ENCODE measurements at regions not wholly inside any gene's neighbourhood (a gene's known extent, or its start where the extent isn't known, plus 50 kb on each side); places are given as distances from the start of the nearest gene placed in this dataset.

DNA sequence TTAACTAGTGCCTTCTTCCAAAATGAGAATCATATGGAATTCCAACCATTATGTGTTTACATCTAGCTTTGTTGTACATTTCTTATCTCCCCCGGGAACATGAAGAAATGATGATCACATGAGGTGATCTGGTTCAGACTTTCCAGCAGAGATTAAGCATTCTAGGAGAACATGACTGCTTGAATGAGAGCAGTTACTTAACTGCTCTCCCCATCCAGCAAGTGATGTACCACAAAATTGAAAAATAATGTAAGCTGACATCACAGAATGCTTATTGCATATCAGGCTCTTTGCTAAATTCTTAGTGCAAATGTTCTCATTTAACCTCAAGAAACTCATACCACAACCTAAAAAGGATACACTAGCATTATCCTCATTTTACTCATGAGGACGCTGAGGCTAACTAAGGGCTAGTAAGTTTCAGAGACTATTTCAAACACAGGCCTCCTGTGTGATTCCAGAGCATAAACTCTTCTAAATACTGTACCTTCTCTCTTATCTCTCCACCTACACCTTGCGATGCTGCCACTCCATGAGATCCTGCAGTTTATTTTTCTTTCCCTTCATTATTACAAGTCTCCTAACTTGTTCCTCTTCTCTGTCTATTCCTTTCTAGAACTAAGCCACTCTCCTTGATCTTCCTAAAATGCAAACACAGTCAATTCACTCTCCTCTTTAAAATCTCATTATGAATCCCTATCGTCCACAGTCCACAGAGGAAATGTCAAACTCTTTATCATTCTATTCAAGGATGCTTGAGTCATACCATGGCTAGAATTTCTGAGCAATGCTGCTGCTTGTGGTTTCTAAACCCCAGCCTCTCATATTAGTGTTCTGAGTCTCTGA lies 1224.8 kb upstream of the ZEB2 start:
- TF ChIP-seq, protein P1, sequence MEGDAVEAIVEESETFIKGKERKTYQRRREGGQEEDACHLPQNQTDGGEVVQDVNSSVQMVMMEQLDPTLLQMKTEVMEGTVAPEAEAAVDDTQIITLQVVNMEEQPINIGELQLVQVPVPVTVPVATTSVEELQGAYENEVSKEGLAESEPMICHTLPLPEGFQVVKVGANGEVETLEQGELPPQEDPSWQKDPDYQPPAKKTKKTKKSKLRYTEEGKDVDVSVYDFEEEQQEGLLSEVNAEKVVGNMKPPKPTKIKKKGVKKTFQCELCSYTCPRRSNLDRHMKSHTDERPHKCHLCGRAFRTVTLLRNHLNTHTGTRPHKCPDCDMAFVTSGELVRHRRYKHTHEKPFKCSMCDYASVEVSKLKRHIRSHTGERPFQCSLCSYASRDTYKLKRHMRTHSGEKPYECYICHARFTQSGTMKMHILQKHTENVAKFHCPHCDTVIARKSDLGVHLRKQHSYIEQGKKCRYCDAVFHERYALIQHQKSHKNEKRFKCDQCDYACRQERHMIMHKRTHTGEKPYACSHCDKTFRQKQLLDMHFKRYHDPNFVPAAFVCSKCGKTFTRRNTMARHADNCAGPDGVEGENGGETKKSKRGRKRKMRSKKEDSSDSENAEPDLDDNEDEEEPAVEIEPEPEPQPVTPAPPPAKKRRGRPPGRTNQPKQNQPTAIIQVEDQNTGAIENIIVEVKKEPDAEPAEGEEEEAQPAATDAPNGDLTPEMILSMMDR (IDR thresholded peaks at IDR 0.05; ENCODE audit: control insufficient read depth, insufficient read depth, low read depth, low read length, missing control alignments) = no peak
- no peak overlapping the region for H3K4me3 ChIP-seq (ENCODE audit: control insufficient read depth, low read depth, low read length)
- peak; percentile 83 for DNase-seq (ENCODE audit: low read depth)

DNA sequence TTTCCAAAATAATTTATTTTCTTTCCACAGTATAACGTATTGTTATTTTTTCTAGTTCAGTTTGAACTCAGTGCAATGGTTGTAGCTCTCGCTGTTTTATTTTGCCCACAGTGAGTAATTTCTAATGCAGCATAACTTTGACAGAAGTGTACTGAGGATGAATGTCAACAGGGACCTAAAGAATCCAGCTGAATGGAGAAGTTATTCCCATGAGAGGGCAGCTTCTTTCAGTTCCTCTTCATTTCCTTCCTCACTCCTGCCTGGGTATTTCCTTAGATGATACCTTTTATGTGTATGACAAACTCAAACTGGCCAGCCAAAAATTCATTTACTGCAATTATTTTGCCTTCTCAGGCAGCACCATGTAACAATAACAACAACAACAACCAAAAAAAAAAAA lies 1223.1 kb upstream of the ZEB2 start:
- DNase-seq (ENCODE audit: low read depth) = no peak
- H3K4me3 ChIP-seq (ENCODE audit: control insufficient read depth, low read depth, low read length) = no peak overlapping the region
- TF ChIP-seq, protein P1 (IDR thresholded peaks at IDR 0.05; ENCODE audit: control insufficient read depth, insufficient read depth, low read depth, low read length, missing control alignments) = no peak

DNA sequence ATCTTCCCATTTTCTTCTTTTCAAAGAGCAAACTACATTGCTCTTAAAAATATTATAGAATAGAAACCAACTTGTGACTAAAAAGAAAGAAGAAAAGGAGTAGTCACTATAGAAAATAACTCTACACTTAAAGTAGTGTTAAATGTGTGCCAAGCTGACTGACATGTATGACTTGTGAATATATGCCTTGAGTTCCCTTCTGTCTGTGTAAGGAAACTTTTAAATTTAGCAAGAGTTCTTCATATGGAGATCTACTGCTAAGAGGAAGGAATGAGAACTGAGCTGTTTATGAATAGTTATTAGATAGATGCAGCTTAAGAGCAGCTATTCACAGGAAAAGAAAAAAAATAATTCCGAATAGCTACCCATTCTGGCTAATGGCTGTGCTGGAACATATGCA lies 1221.7 kb upstream of the ZEB2 start:
- no peak for DNase-seq (ENCODE audit: low read depth)
- H3K4me3 ChIP-seq (ENCODE audit: control insufficient read depth, low read depth, low read length) = no peak overlapping the region
- TF ChIP-seq, protein P1 (IDR thresholded peaks at IDR 0.05; ENCODE audit: control insufficient read depth, insufficient read depth, low read depth, low read length, missing control alignments) = no peak

DNA sequence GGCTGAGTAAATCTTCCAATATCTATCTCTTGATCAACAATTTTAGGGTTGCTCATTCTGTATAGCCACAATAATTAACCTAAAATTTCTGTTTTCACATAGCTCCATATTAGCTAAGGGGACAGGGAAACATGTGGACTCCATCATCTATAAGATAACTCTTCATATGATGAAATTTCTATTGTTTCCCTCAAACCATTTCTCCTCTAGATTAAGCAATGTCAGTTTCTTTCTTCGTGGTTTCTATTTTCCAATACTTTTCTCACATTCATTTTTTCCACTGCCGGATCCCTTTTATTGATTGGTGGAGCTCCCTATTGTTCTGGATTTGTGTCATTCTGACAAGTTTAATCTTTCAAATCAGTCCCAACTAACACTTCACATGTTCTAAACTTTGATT lies 1221.3 kb upstream of the ZEB2 start:
- TF ChIP-seq, protein P1 (IDR thresholded peaks at IDR 0.05; ENCODE audit: control insufficient read depth, insufficient read depth, low read depth, low read length, missing control alignments) = no peak
- no peak for DNase-seq (ENCODE audit: low read depth)

DNA sequence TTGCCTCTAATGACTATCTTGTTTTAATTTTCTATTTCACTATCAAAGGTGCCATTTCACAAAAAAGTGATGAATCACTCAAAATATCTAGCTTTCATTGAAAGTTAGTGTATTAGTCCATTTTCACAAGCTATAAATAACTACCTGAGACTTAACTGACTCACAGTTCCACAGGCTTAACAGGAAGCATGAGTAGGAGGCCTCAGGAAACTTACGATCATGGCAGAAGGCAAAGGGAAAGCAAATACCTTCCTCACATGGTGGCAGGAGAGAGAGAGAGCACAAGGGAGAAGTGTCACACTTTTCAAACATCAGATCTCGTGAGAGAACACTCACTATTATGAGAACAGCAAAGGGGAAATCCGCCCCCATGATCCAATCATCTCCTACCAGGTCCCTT lies 1220.4 kb upstream of the ZEB2 start:
- TF ChIP-seq, protein P1 (IDR thresholded peaks at IDR 0.05; ENCODE audit: control insufficient read depth, insufficient read depth, low read depth, low read length, missing control alignments) = no peak
- no peak for DNase-seq (ENCODE audit: low read depth)
- no peak overlapping the region for H3K4me3 ChIP-seq (ENCODE audit: control insufficient read depth, low read depth, low read length)

More for the DNA sequence above, 1221.3 kb upstream of the ZEB2 start:
- no peak overlapping the region for H3K4me3 ChIP-seq (ENCODE audit: control insufficient read depth, low read depth, low read length)

DNA sequence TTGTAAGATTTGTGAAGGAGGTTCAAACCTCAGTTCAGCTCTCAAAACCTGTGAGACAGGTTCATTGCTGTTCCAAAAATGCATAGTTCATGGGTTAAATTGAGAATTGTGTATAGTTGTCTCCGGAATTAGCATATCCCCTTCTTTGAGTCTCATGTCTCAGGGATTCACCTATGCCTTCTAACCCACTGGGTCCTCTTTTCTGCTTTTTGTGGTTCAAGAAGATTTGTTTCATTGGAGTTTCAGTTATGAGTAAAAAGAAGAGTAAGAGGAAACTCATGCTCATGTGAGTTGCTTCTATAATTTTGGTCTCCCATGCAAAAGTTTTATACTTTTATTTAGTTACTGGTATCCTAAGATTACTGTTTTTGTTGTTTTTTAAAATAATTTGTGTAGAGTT lies 1219.8 kb upstream of the ZEB2 start:
- TF ChIP-seq, protein P1 (IDR thresholded peaks at IDR 0.05; ENCODE audit: control insufficient read depth, insufficient read depth, low read depth, low read length, missing control alignments) = no peak
- DNase-seq (ENCODE audit: low read depth) = no peak
- no peak overlapping the region for H3K4me3 ChIP-seq (ENCODE audit: control insufficient read depth, low read depth, low read length)
